ENCODE measurements at regions not wholly inside any gene's neighbourhood (a gene's known extent, or its start where the extent isn't known, plus 50 kb on each side); places are given as distances from the start of the nearest gene placed in this dataset.

- TF ChIP-seq, protein P1, sequence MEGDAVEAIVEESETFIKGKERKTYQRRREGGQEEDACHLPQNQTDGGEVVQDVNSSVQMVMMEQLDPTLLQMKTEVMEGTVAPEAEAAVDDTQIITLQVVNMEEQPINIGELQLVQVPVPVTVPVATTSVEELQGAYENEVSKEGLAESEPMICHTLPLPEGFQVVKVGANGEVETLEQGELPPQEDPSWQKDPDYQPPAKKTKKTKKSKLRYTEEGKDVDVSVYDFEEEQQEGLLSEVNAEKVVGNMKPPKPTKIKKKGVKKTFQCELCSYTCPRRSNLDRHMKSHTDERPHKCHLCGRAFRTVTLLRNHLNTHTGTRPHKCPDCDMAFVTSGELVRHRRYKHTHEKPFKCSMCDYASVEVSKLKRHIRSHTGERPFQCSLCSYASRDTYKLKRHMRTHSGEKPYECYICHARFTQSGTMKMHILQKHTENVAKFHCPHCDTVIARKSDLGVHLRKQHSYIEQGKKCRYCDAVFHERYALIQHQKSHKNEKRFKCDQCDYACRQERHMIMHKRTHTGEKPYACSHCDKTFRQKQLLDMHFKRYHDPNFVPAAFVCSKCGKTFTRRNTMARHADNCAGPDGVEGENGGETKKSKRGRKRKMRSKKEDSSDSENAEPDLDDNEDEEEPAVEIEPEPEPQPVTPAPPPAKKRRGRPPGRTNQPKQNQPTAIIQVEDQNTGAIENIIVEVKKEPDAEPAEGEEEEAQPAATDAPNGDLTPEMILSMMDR (conservative IDR thresholded peaks at IDR 0.05 in 1 of 2, IDR thresholded peaks at IDR 0.05 in 1 of 2; ENCODE audit: low read depth in 1 of 2, low read length in 2 of 2), result no peak
- no peak for TF ChIP-seq EZH2 (IDR thresholded peaks at IDR 0.05; ENCODE audit: low read length, missing control alignments)
Observed at GRCh38 chr7:22577470-22578001, 77.5 kb upstream of the STEAP1B start.
